22Rv1 (cell line): ENCODE measurements at regions not wholly inside any gene's neighbourhood (a gene's known extent, or its start where the extent isn't known, plus 50 kb on each side); places are given as distances from the start of the nearest gene placed in this dataset.
"Not testable (repeated sequence)": the region's sequence is repeated elsewhere in the genome, so short reads cannot be mapped to it uniquely, and the experiment has no call there.

ENCODE experiments used
- H3K27ac ChIP-seq: fragments of 450-650 bp; 2 replicates; pipeline ENCODE4 v1.5.1; 2017
- ZFX ChIP-seq: fragments of 450-650 bp; IDR thresholded peaks from 2 replicates; pipeline ENCODE4 v1.6.1; 2017; ENCODE audit warnings: antibody characterized with exemption, borderline replicate concordance
- TF ChIP-seq, protein P1 (sequence below): fragments of 450-650 bp; IDR thresholded peaks from 2 replicates; pipeline ENCODE4 v1.5.1; 2017; ENCODE audit warnings: mild to moderate bottlenecking

GRCh38 chr4:104909376-104909775 lies 237.3 kb upstream of the TET2 start:
- TF ChIP-seq ZFX, result no peak
- TF ChIP-seq, protein P1, sequence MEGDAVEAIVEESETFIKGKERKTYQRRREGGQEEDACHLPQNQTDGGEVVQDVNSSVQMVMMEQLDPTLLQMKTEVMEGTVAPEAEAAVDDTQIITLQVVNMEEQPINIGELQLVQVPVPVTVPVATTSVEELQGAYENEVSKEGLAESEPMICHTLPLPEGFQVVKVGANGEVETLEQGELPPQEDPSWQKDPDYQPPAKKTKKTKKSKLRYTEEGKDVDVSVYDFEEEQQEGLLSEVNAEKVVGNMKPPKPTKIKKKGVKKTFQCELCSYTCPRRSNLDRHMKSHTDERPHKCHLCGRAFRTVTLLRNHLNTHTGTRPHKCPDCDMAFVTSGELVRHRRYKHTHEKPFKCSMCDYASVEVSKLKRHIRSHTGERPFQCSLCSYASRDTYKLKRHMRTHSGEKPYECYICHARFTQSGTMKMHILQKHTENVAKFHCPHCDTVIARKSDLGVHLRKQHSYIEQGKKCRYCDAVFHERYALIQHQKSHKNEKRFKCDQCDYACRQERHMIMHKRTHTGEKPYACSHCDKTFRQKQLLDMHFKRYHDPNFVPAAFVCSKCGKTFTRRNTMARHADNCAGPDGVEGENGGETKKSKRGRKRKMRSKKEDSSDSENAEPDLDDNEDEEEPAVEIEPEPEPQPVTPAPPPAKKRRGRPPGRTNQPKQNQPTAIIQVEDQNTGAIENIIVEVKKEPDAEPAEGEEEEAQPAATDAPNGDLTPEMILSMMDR, result no peak
- H3K27ac ChIP-seq, result no peak overlapping the region

DNA sequence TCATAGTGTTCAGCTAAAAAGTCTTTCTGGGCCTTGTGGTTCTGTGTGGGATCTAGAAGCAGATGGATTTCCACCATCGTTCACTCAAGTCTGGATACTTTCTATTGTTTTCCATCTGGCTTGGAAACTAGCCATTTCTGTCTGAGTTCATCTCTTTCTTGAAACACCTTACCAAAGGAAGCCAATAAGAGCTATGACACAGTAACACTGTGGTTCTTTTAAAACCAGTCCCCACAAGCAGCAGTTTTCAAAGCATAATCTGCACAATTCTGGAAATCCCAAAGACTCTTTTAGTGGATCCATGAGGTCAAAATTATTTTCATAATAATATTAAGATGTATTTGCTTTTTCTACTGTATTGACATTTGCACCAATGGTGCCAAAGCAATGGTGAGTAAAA lies 234.2 kb upstream of the TET2 start:
- no peak overlapping the region for H3K27ac ChIP-seq
- no peak for TF ChIP-seq ZFX
- TF ChIP-seq, protein P1, result no peak

DNA sequence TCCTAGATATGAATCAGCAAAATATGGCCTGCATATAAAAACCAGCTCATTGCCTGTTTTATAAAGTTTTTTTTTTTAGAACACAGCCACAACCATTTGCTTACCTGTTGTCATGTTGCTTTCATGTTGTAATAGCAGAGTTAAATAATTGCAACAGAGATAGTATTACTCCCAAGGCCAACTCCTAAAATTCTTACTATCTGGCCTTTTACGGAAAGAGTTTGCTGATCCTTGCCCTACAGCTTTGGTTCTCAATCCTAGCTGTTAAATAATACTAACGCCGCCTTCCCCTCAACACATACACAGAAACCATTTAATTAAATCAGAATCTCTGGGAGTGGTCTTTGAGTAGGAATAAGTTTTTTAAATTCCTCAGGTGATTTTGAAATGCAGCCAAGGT lies 231.3 kb upstream of the TET2 start:
- TF ChIP-seq ZFX, result no peak
- TF ChIP-seq, protein P1, result no peak
- H3K27ac ChIP-seq, result no peak overlapping the region

- no peak for TF ChIP-seq ZFX
- H3K27ac ChIP-seq, result no peak overlapping the region
Measured at GRCh38 chr4:104915864-104916263, 230.8 kb upstream of the TET2 start.

GRCh38 chr4:104919406-104919805 lies 227.3 kb upstream of the TET2 start:
- TF ChIP-seq, protein P1, result no peak
- no peak for TF ChIP-seq ZFX
- H3K27ac ChIP-seq, result peak overlapping the region; percentile 63

GRCh38 chr4:104930298-104930697 lies 216.4 kb upstream of the TET2 start:
- TF ChIP-seq, protein P1, result no peak
- TF ChIP-seq ZFX, result no peak

DNA sequence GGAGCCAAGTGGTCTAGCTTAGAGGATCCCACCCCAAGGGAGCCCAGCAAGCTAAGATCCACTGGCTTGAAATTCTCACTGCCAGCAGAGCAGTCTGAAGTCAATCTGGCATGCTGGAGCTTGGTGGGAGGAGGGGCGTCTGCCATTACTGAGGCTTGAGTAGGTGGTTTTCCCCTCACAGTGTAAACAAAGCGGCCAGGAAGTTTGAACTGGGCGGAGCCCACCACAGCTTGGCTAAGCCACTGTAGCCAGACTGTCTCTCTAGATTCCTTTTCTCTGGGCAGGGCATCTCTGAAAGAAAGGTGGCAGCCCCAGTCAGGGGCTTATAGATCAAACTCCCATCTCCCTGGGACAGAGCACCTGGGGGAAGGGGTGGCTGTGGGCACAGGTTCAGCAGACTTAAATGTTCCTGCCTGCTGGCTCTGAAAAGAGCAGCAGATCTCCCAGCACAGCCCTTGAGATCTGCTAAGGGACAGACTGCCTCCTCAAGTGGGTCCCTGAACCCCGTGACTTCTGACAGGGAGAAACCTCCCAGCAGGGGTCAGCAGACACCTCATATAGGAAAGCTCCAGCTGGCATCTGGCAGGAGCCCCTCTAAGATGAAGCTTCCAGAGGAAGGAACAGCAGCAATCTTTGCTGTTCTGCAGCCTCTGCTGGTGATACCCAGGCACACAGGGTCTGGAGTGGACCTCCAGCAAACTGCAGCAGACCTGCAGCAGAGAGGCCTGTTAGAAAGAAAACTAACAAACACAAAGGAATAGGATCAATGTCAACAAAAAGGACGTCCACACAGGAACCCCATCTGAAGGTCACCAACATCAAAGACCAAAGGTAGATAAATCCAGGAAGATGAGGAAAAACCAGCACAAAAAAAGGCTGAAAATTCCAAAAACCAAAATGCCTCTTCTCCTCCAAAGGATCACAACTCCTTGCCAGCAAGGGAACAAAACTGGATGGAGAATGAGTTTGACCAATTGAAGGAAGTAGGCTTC lies 215.6 kb upstream of the TET2 start:
- H3K27ac ChIP-seq, result not testable (repeated sequence)
- TF ChIP-seq, protein P1, result 0 out of 2 replicates have a peak, but pooled peaks have one; percentile 4

More at GRCh38 chr4:104930298-104930697, 216.4 kb upstream of the TET2 start:
- H3K27ac ChIP-seq, result no peak overlapping the region
